ENCODE measurements at regions not wholly inside any gene's neighbourhood (a gene's known extent, or its start where the extent isn't known, plus 50 kb on each side); places are given as distances from the start of the nearest gene placed in this dataset.
"Not testable (repeated sequence)": the region's sequence is repeated elsewhere in the genome, so short reads cannot be mapped to it uniquely, and the experiment has no call there.

GRCh38 chr17:68097161-68097805 lies 61.7 kb downstream of the KPNA2 start:
- no peak for DNase-seq

- DNase-seq: not testable (repeated sequence)
These were observed 63.8 kb downstream of the KPNA2 start for GRCh38 chr17:68099341-68099753.

GRCh38 chr17:68100000-68100641 lies 64.6 kb downstream of the KPNA2 start:
- DNase-seq: no peak

GRCh38 chr17:68101075-68101986 lies 65.8 kb downstream of the KPNA2 start:
- DNase-seq: peak; percentile 73

GRCh38 chr17:68101987-68102314 lies 66.4 kb downstream of the KPNA2 start:
- DNase-seq: no peak

GRCh38 chr17:68102318-68102758 lies 66.8 kb downstream of the KPNA2 start:
- DNase-seq: peak; percentile 52

GRCh38 chr17:68103148-68103547 lies 67.6 kb downstream of the KPNA2 start:
- no peak for DNase-seq

- DNase-seq: no peak
These were observed 70.5 kb downstream of the KPNA2 start for GRCh38 chr17:68106085-68106484.

- no peak for DNase-seq
These were observed 71.8 kb downstream of the KPNA2 start for GRCh38 chr17:68107373-68107772.

GRCh38 chr17:68108313-68109000 lies 72.9 kb downstream of the KPNA2 start:
- no peak for DNase-seq

- DNase-seq: not testable (repeated sequence)
These were observed 73.9 kb downstream of the KPNA2 start for GRCh38 chr17:68109404-68109803.

- DNase-seq: not testable (repeated sequence)
These were observed 80.7 kb downstream of the KPNA2 start for GRCh38 chr17:68116211-68116610.

GRCh38 chr17:68122587-68122986 lies 87.1 kb downstream of the KPNA2 start:
- DNase-seq: no peak

GRCh38 chr17:68125111-68125870 lies 89.8 kb downstream of the KPNA2 start:
- no peak for DNase-seq

GRCh38 chr17:68127914-68128313 lies 92.4 kb downstream of the KPNA2 start:
- DNase-seq: no peak

GRCh38 chr17:68131456-68131855 lies 95.9 kb downstream of the KPNA2 start:
- no peak for DNase-seq

- no peak for DNase-seq
These were observed 98.0 kb downstream of the KPNA2 start for GRCh38 chr17:68133346-68134045.

GRCh38 chr17:68134046-68134637 lies 98.6 kb downstream of the KPNA2 start:
- no peak for DNase-seq

- no peak for DNase-seq
These were observed 99.2 kb downstream of the KPNA2 start for GRCh38 chr17:68134731-68135130.

- no peak for DNase-seq
These were observed 99.8 kb downstream of the KPNA2 start for GRCh38 chr17:68135141-68135887.

GRCh38 chr17:68141050-68141449 lies 105.5 kb downstream of the KPNA2 start:
- DNase-seq: no peak
